C4-2B (cell line): ENCODE measurements at regions not wholly inside any gene's neighbourhood (a gene's known extent, or its start where the extent isn't known, plus 50 kb on each side); places are given as distances from the start of the nearest gene placed in this dataset.

ENCODE experiments used
- ZFX ChIP-seq: fragments of 450-650 bp; IDR thresholded peaks from 2 replicates; pipeline ENCODE4 v1.6.1; 2017
- TF ChIP-seq, protein P1 (sequence below): fragments of 450-650 bp; conservative IDR thresholded peaks from 2 replicates; pipeline ENCODE4 v1.5.1; 2017; ENCODE audit warnings: mild to moderate bottlenecking

DNA sequence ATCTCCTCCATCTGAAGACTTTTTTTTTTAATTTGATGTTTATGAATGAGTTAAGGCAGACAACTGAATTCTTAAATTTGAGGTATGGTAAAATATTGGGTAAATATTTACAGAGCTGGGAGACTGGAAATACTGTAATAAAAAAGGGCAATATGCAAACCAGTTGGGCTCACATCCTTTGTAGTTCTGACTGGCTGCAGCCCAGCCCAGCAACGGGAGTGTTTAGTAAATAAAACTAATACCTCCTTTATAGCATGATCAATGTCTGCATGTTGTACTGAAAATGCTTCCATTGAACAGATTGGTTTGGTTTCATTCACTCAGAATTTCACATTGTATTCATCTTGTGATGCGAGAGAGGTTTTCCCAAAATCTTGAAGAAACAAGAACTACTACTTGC is 365.0 kb downstream of the DMRT2 start:
- TF ChIP-seq, protein P1, sequence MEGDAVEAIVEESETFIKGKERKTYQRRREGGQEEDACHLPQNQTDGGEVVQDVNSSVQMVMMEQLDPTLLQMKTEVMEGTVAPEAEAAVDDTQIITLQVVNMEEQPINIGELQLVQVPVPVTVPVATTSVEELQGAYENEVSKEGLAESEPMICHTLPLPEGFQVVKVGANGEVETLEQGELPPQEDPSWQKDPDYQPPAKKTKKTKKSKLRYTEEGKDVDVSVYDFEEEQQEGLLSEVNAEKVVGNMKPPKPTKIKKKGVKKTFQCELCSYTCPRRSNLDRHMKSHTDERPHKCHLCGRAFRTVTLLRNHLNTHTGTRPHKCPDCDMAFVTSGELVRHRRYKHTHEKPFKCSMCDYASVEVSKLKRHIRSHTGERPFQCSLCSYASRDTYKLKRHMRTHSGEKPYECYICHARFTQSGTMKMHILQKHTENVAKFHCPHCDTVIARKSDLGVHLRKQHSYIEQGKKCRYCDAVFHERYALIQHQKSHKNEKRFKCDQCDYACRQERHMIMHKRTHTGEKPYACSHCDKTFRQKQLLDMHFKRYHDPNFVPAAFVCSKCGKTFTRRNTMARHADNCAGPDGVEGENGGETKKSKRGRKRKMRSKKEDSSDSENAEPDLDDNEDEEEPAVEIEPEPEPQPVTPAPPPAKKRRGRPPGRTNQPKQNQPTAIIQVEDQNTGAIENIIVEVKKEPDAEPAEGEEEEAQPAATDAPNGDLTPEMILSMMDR: no peak
- TF ChIP-seq ZFX: no peak
